Naive thymus-derived CD8-positive, alpha-beta T cell (primary cell): ENCODE measurements at regions not wholly inside any gene's neighbourhood (a gene's known extent, or its start where the extent isn't known, plus 50 kb on each side); places are given as distances from the start of the nearest gene placed in this dataset.
"Not testable (repeated sequence)": the region's sequence is repeated elsewhere in the genome, so short reads cannot be mapped to it uniquely, and the experiment has no call there.

Source experiments
- ATAC-seq, 2 donors: fragments of 150-1000 bp; cut with Tn5 transposase in 1 of 2; sonication (Bioruptor Pico), chemical (Tn5 transposase) in 1 of 2; 1 replicate in 1 of 2; 2 replicates in 1 of 2; pipeline ENCODE4 v1.10.0; 2021; ENCODE audit warnings: mild to moderate bottlenecking in 2 of 2, moderate library complexity in 2 of 2
- POLR2A ChIA-PET: fragments of 350-600 bp; sonication (Branson Sonifier 250); formaldehyde crosslinking; loops from one replicate; lab custom pipeline; 2021; ENCODE audit warnings: antibody characterized with exemption; lab: Charles Lee
- DNase-seq, 10 donors: peaks; one replicate each; pipeline versions ENCODE4 v3.0.0 to v3.0.0-alpha.2; 2020 to 2022
- H3K27ac Mint-ChIP-seq, 10 donors: one replicate each; pipeline ENCODE4 v1.8.0; 2020 to 2022; ENCODE audit warnings: mild to moderate bottlenecking in 10 of 10, mixed read lengths in 10 of 10, moderate library complexity in 4 of 10, inconsistent platforms in 1 of 10
- H3K27me3 Mint-ChIP-seq, 5 donors: one replicate each; pipeline ENCODE4 v1.8.0; 2021 to 2022; ENCODE audit warnings: mixed read lengths in 5 of 5
- H3K36me3 Mint-ChIP-seq, 3 donors: one replicate each; pipeline ENCODE4 v1.8.0; 2020 to 2022; ENCODE audit warnings: mixed read lengths in 3 of 3, mild to moderate bottlenecking in 2 of 3, inconsistent platforms in 1 of 3
- H3K4me1 Mint-ChIP-seq, 4 donors: one replicate each; pipeline ENCODE4 v1.8.0; 2021 to 2022; ENCODE audit warnings: mixed read lengths in 4 of 4
- H3K4me3 Mint-ChIP-seq, 10 donors: one replicate each; pipeline ENCODE4 v1.8.0; 2020 to 2022; ENCODE audit warnings: mild to moderate bottlenecking in 10 of 10, mixed read lengths in 10 of 10, moderate library complexity in 6 of 10, inconsistent platforms in 1 of 10
- H3K9me3 Mint-ChIP-seq, 9 donors: one replicate each; pipeline ENCODE4 v1.8.0; 2020 to 2022; ENCODE audit warnings: mixed read lengths in 9 of 9, mild to moderate bottlenecking in 3 of 9, inconsistent platforms in 1 of 9, moderate library complexity in 1 of 9

GRCh38 chr5:19044931-19045695 lies 942.9 kb downstream of the CDH18 start:
- DNase-seq (no peak), ATAC-seq (no peak)
- H3K4me3 Mint-ChIP-seq, result no peak overlapping the region
- H3K27ac Mint-ChIP-seq, result no peak overlapping the region
- H3K9me3 Mint-ChIP-seq, result peaks cover 0 to 20% (median 6%) of the 10 kb centered on the region in 9 donors
- no peaks in the 10 kb centered on the region for H3K4me1 Mint-ChIP-seq
- POLR2A ChIA-PET, result no interaction called here
- H3K36me3 Mint-ChIP-seq, result no peaks in the 10 kb centered on the region
- H3K27me3 Mint-ChIP-seq, result no peaks in the 10 kb centered on the region

- Mint-ChIP-seq H3K36me3 (no peaks in the 10 kb centered on the region), H3K27me3 (no peaks in the 10 kb centered on the region), H3K9me3 (peaks cover 0 to 20% (median 6%) of the 10 kb centered on the region in 9 donors), H3K27ac (no peak overlapping the region), H3K4me1 (no peaks in the 10 kb centered on the region), H3K4me3 (no peak overlapping the region)
- no peak for DNase-seq
- POLR2A ChIA-PET, result no interaction called here
- no peak for ATAC-seq
Observed at GRCh38 chr5:19047277-19047676, 940.7 kb downstream of the CDH18 start.

GRCh38 chr5:19048726-19049125 lies 939.3 kb downstream of the CDH18 start:
- no peak overlapping the region for H3K27ac Mint-ChIP-seq
- no peak for DNase-seq
- no peak overlapping the region for H3K4me3 Mint-ChIP-seq
- H3K27me3 Mint-ChIP-seq, result no peaks in the 10 kb centered on the region
- no peaks in the 10 kb centered on the region for H3K36me3 Mint-ChIP-seq
- no peak for ATAC-seq
- POLR2A ChIA-PET, result interaction anchor here (0.6 kb wide), 1 partner anchor 9 kb away, joined by 5 read pairs; no protein-coding TSS in a partner anchor
- H3K9me3 Mint-ChIP-seq, result peaks cover 0 to 20% (median 6%) of the 10 kb centered on the region in 9 donors
- no peaks in the 10 kb centered on the region for H3K4me1 Mint-ChIP-seq

- H3K36me3 Mint-ChIP-seq, result no peaks in the 10 kb centered on the region
- H3K27me3 Mint-ChIP-seq, result no peaks in the 10 kb centered on the region
- H3K4me3 Mint-ChIP-seq, result no peak overlapping the region
- DNase-seq (no peak), ATAC-seq (no peak)
- POLR2A ChIA-PET, result no interaction called here
- H3K4me1 Mint-ChIP-seq, result no peaks in the 10 kb centered on the region
- H3K9me3 Mint-ChIP-seq, result peaks cover 0 to 24% (median 3%) of the 10 kb centered on the region in 9 donors
- no peak overlapping the region for H3K27ac Mint-ChIP-seq
Observed at GRCh38 chr5:19058216-19058615, 929.8 kb downstream of the CDH18 start.

GRCh38 chr5:19064094-19064493 lies 923.9 kb downstream of the CDH18 start:
- POLR2A ChIA-PET, result no interaction called here
- DNase-seq (no peak), ATAC-seq (no peak)
- no peaks in the 10 kb centered on the region for H3K4me1 Mint-ChIP-seq
- H3K36me3 Mint-ChIP-seq, result no peaks in the 10 kb centered on the region
- H3K27ac Mint-ChIP-seq, result no peak overlapping the region
- no peak overlapping the region for H3K4me3 Mint-ChIP-seq
- H3K27me3 Mint-ChIP-seq, result no peaks in the 10 kb centered on the region
- H3K9me3 Mint-ChIP-seq, result peaks cover 0 to 14% (median 5%) of the 10 kb centered on the region in 9 donors

- no peaks in the 10 kb centered on the region for H3K4me1 Mint-ChIP-seq
- no peaks in the 10 kb centered on the region for H3K36me3 Mint-ChIP-seq
- no peak for ATAC-seq
- H3K27ac Mint-ChIP-seq, result no peak overlapping the region
- H3K9me3 Mint-ChIP-seq, result peaks cover 0 to 9% (median 3%) of the 10 kb centered on the region in 9 donors
- POLR2A ChIA-PET, result no interaction called here
- no peaks in the 10 kb centered on the region for H3K27me3 Mint-ChIP-seq
- no peak overlapping the region for H3K4me3 Mint-ChIP-seq
- DNase-seq, result no peak
Observed at GRCh38 chr5:19067741-19068140, 920.3 kb downstream of the CDH18 start.

- H3K9me3 Mint-ChIP-seq, result peaks cover 0 to 28% (median 11%) of the 10 kb centered on the region in 9 donors
- H3K27ac Mint-ChIP-seq, result no peak overlapping the region
- ATAC-seq, result no peak
- no peaks in the 10 kb centered on the region for H3K4me1 Mint-ChIP-seq
- DNase-seq, result no peak
- no peak overlapping the region for H3K4me3 Mint-ChIP-seq
- POLR2A ChIA-PET, result no interaction called here
- no peaks in the 10 kb centered on the region for H3K36me3 Mint-ChIP-seq
- no peaks in the 10 kb centered on the region for H3K27me3 Mint-ChIP-seq
Observed at GRCh38 chr5:19098434-19098833, 889.6 kb downstream of the CDH18 start.

- peaks cover 0 to 25% (median 9%) of the 10 kb centered on the region in 9 donors for H3K9me3 Mint-ChIP-seq
- POLR2A ChIA-PET, result no interaction called here
- no peaks in the 10 kb centered on the region for H3K36me3 Mint-ChIP-seq
- H3K4me3 Mint-ChIP-seq, result no peak overlapping the region
- ATAC-seq (no peak), DNase-seq (no peak)
- no peak overlapping the region for H3K27ac Mint-ChIP-seq
- H3K4me1 Mint-ChIP-seq, result no peaks in the 10 kb centered on the region
- no peaks in the 10 kb centered on the region for H3K27me3 Mint-ChIP-seq
Observed at GRCh38 chr5:19099195-19099594, 888.8 kb downstream of the CDH18 start.

- DNase-seq (no peak), ATAC-seq (no peak)
- H3K27me3 Mint-ChIP-seq, result no peaks in the 10 kb centered on the region
- no peaks in the 10 kb centered on the region for H3K36me3 Mint-ChIP-seq
- no peak overlapping the region for H3K4me3 Mint-ChIP-seq
- POLR2A ChIA-PET, result no interaction called here
- no peaks in the 10 kb centered on the region for H3K4me1 Mint-ChIP-seq
- H3K27ac Mint-ChIP-seq, result no peak overlapping the region
- H3K9me3 Mint-ChIP-seq, result peaks cover 0 to 18% (median 11%) of the 10 kb centered on the region in 9 donors
Observed at GRCh38 chr5:19104948-19105347, 883.1 kb downstream of the CDH18 start.

- no peak overlapping the region for H3K4me3 Mint-ChIP-seq
- peaks cover 0 to 38% (median 8%) of the 10 kb centered on the region in 9 donors for H3K9me3 Mint-ChIP-seq
- no peaks in the 10 kb centered on the region for H3K4me1 Mint-ChIP-seq
- POLR2A ChIA-PET, result no interaction called here
- ATAC-seq (no peak), DNase-seq (no peak)
- no peaks in the 10 kb centered on the region for H3K27me3 Mint-ChIP-seq
- H3K27ac Mint-ChIP-seq, result no peak overlapping the region
- no peaks in the 10 kb centered on the region for H3K36me3 Mint-ChIP-seq
Observed at GRCh38 chr5:19122923-19123322, 865.1 kb downstream of the CDH18 start.

- H3K27me3 Mint-ChIP-seq, result no peaks in the 10 kb centered on the region
- no peak for ATAC-seq
- no peak for DNase-seq
- no peaks in the 10 kb centered on the region for H3K36me3 Mint-ChIP-seq
- H3K9me3 Mint-ChIP-seq, result peaks cover 4 to 19% (median 9%) of the 10 kb centered on the region in 9 donors
- H3K4me3 Mint-ChIP-seq, result no peak overlapping the region
- H3K4me1 Mint-ChIP-seq, result no peaks in the 10 kb centered on the region
- H3K27ac Mint-ChIP-seq, result no peak overlapping the region
- POLR2A ChIA-PET, result no interaction called here
Observed at GRCh38 chr5:19125956-19126713, 861.9 kb downstream of the CDH18 start.

GRCh38 chr5:19140276-19140675 lies 847.7 kb downstream of the CDH18 start:
- Mint-ChIP-seq H3K9me3 (peaks cover 0 to 19% (median 8%) of the 10 kb centered on the region in 9 donors), H3K4me3 (no peak overlapping the region), H3K27me3 (no peaks in the 10 kb centered on the region), H3K4me1 (no peaks in the 10 kb centered on the region), H3K27ac (no peak overlapping the region), H3K36me3 (no peaks in the 10 kb centered on the region)
- ATAC-seq (no peak), DNase-seq (no peak)
- POLR2A ChIA-PET, result no interaction called here

- H3K4me1 Mint-ChIP-seq, H3K27me3 Mint-ChIP-seq, ATAC-seq, DNase-seq, H3K27ac Mint-ChIP-seq, POLR2A ChIA-PET, H3K4me3 Mint-ChIP-seq, H3K36me3 Mint-ChIP-seq: not testable (repeated sequence)
- H3K9me3 Mint-ChIP-seq, result peaks cover 0 to 22% (median 12%) of the 10 kb centered on the region in 9 donors
Observed at GRCh38 chr5:19141937-19142524, 846.0 kb downstream of the CDH18 start.
